ENCODE measurements at regions not wholly inside any gene's neighbourhood (a gene's known extent, or its start where the extent isn't known, plus 50 kb on each side); places are given as distances from the start of the nearest gene placed in this dataset.

DNA sequence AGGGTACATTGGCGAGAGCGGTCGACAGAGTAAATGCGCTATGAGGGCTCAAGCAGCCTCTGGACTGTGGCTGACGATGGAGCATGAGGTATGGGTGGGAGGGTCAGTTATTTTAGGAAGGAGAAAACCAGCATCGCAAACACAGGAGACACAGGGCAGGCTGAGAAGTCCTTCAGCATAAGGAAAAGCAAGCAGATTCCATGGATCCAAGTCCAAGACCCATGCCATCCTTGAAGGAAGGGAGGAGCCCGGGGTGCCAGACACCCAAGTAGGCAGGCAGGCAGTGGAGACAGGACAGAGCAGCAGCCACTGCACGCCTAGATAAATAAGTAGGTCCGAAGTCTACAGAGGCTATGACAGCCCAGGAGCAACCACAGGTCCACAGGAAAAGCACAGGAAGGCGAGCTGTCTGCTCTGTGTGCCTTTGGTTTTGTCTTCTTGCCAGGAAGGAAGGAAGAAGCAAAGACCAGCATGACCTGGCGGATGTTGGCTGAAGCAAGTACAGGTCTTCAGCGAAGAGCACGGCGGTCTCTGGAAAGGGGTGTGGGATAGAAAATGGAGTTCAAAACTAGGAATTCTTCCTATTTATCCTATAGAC, 76.4 kb upstream of the SLC45A1 start (continued):
- peak; percentile 43; the same call in 1 of the 2 replicates for TF ChIP-seq ZBTB7B (CRISPR knock-in tag; IDR thresholded peaks at IDR 0.05)
- TF ChIP-seq POGZ (CRISPR knock-in tag; IDR thresholded peaks at IDR 0.05), result peak; percentile 38
- peak; percentile 23 for TF ChIP-seq SKI (IDR thresholded peaks at IDR 0.05; ENCODE audit: partially characterized antibody)
- TF ChIP-seq NRL (CRISPR knock-in tag; IDR thresholded peaks at IDR 0.05; ENCODE audit: borderline replicate concordance), result no peak
- 0 out of 2 replicates have a peak, but pooled peaks have one; percentile 33 for TF ChIP-seq ZNF432 (CRISPR knock-in tag; IDR thresholded peaks at IDR 0.05; ENCODE audit: borderline replicate concordance)
- TF ChIP-seq, protein P1, sequence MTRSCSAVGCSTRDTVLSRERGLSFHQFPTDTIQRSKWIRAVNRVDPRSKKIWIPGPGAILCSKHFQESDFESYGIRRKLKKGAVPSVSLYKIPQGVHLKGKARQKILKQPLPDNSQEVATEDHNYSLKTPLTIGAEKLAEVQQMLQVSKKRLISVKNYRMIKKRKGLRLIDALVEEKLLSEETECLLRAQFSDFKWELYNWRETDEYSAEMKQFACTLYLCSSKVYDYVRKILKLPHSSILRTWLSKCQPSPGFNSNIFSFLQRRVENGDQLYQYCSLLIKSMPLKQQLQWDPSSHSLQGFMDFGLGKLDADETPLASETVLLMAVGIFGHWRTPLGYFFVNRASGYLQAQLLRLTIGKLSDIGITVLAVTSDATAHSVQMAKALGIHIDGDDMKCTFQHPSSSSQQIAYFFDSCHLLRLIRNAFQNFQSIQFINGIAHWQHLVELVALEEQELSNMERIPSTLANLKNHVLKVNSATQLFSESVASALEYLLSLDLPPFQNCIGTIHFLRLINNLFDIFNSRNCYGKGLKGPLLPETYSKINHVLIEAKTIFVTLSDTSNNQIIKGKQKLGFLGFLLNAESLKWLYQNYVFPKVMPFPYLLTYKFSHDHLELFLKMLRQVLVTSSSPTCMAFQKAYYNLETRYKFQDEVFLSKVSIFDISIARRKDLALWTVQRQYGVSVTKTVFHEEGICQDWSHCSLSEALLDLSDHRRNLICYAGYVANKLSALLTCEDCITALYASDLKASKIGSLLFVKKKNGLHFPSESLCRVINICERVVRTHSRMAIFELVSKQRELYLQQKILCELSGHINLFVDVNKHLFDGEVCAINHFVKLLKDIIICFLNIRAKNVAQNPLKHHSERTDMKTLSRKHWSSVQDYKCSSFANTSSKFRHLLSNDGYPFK (CRISPR knock-in tag; IDR thresholded peaks at IDR 0.05; ENCODE audit: borderline replicate concordance), result peak; percentile 55
- TF ChIP-seq ZNF703 (CRISPR knock-in tag; IDR thresholded peaks at IDR 0.05; ENCODE audit: borderline replicate concordance), result no peak
- no peak for TF ChIP-seq ZNF253 (CRISPR knock-in tag; IDR thresholded peaks at IDR 0.05; ENCODE audit: borderline replicate concordance)
- no peak for TF ChIP-seq MLLT10 (CRISPR knock-in tag; IDR thresholded peaks at IDR 0.05)
- no peak for TF ChIP-seq MTA3 (CRISPR knock-in tag; IDR thresholded peaks at IDR 0.05)
- TF ChIP-seq, protein P2, sequence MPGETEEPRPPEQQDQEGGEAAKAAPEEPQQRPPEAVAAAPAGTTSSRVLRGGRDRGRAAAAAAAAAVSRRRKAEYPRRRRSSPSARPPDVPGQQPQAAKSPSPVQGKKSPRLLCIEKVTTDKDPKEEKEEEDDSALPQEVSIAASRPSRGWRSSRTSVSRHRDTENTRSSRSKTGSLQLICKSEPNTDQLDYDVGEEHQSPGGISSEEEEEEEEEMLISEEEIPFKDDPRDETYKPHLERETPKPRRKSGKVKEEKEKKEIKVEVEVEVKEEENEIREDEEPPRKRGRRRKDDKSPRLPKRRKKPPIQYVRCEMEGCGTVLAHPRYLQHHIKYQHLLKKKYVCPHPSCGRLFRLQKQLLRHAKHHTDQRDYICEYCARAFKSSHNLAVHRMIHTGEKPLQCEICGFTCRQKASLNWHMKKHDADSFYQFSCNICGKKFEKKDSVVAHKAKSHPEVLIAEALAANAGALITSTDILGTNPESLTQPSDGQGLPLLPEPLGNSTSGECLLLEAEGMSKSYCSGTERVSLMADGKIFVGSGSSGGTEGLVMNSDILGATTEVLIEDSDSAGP (CRISPR knock-in tag; IDR thresholded peaks at IDR 0.05; ENCODE audit: borderline replicate concordance), result peak; percentile 11; the same call in 1 of the 2 replicates
- TF ChIP-seq TARDBP (CRISPR knock-in tag; IDR thresholded peaks at IDR 0.05), result 0 out of 2 replicates have a peak, but pooled peaks have one; percentile 58
- TF ChIP-seq ZNF816 (CRISPR knock-in tag; IDR thresholded peaks at IDR 0.05; ENCODE audit: borderline replicate concordance), result no peak
- TF ChIP-seq ZNF296 (CRISPR knock-in tag; conservative IDR thresholded peaks at IDR 0.05), result 0 out of 2 replicates have a peak, but pooled peaks have one; percentile 20
- TF ChIP-seq TAF15 (IDR thresholded peaks at IDR 0.05; ENCODE audit: low read depth, low read length, poor library complexity, severe bottlenecking), result no peak
- no peak for TF ChIP-seq ZNF879 (CRISPR knock-in tag; IDR thresholded peaks at IDR 0.05)
- no peak for TF ChIP-seq ZBTB21 (CRISPR knock-in tag; IDR thresholded peaks at IDR 0.05)
- no peak for TF ChIP-seq RAD51 (IDR thresholded peaks at IDR 0.05; ENCODE audit: borderline replicate concordance)
- TF ChIP-seq, protein P3, sequence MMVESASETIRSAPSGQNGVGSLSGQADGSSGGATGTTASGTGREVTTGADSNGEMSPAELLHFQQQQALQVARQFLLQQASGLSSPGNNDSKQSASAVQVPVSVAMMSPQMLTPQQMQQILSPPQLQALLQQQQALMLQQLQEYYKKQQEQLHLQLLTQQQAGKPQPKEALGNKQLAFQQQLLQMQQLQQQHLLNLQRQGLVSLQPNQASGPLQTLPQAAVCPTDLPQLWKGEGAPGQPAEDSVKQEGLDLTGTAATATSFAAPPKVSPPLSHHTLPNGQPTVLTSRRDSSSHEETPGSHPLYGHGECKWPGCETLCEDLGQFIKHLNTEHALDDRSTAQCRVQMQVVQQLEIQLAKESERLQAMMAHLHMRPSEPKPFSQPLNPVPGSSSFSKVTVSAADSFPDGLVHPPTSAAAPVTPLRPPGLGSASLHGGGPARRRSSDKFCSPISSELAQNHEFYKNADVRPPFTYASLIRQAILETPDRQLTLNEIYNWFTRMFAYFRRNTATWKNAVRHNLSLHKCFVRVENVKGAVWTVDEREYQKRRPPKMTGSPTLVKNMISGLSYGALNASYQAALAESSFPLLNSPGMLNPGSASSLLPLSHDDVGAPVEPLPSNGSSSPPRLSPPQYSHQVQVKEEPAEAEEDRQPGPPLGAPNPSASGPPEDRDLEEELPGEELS (CRISPR knock-in tag; IDR thresholded peaks at IDR 0.05), result peak; percentile 80
- no peak for TF ChIP-seq KDM5A (IDR thresholded peaks at IDR 0.05; ENCODE audit: borderline replicate concordance, low read length)
- TF ChIP-seq, protein P4, sequence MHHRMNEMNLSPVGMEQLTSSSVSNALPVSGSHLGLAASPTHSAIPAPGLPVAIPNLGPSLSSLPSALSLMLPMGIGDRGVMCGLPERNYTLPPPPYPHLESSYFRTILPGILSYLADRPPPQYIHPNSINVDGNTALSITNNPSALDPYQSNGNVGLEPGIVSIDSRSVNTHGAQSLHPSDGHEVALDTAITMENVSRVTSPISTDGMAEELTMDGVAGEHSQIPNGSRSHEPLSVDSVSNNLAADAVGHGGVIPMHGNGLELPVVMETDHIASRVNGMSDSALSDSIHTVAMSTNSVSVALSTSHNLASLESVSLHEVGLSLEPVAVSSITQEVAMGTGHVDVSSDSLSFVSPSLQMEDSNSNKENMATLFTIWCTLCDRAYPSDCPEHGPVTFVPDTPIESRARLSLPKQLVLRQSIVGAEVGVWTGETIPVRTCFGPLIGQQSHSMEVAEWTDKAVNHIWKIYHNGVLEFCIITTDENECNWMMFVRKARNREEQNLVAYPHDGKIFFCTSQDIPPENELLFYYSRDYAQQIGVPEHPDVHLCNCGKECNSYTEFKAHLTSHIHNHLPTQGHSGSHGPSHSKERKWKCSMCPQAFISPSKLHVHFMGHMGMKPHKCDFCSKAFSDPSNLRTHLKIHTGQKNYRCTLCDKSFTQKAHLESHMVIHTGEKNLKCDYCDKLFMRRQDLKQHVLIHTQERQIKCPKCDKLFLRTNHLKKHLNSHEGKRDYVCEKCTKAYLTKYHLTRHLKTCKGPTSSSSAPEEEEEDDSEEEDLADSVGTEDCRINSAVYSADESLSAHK (CRISPR knock-in tag; IDR thresholded peaks at IDR 0.05; ENCODE audit: borderline replicate concordance), result no peak
